Stimulated activated CD4-positive, alpha-beta T cell treated with anti-CD3 and anti-CD28 coated beads, Interleukin-2, amount 100 ng/mL, for 48 hours (primary cell): ENCODE measurements at regions not wholly inside any gene's neighbourhood (a gene's known extent, or its start where the extent isn't known, plus 50 kb on each side); places are given as distances from the start of the nearest gene placed in this dataset.

Source experiments
- DNase-seq, 2 donors: peaks; one replicate each; pipeline ENCODE4 v3.0.0-alpha.2; 2020

DNA sequence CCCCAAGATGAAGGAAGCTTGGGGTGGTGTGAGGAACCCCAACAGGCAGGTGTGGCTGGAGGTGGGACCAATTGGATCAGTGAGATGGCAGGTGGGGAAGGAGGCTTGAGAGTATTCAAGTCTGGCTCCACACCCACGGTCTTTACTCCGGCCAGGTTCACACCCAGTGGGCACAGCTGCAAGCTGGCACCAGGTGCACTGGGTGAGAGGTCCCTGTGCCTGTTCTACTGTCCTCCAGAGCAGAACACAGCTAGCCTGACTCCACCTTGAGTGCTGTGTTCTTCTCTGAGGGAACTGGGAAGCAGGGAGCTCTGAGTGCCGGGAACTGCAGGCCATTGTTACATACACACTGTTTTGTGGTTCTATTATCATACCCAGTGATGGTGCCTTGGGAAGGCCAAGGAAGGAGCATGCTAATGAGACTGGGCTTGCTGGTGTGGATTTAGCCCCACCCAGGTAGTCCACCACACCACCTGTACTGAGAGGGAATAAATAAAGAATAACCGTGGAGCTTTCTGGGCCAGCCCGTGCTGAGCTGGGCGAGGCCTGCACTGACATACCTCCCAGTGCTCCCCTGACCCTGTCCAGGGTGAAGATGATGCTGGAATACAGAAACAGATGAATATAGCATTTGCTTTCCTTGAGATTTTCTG, 93.4 kb downstream of the ABHD5 start:
- no peak for DNase-seq

DNA sequence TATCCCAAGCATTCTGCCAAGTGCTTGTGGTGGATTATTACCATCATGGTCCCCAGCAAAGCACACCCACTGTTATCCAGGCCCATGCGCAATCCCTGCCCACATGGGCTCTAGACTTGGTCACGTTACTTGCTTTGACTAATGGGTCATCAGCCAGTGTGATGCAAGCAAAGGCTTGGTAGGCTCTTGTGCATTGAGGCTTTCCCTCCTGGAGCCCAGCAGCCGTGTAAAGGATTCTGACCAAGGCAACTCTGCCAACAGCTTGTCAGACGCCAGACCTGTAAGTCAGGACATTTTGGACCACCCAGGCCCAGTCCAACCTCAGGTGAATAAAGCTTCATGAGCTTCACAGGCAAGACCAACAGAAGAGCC, 93.9 kb downstream of the ABHD5 start:
- no peak for DNase-seq

DNA sequence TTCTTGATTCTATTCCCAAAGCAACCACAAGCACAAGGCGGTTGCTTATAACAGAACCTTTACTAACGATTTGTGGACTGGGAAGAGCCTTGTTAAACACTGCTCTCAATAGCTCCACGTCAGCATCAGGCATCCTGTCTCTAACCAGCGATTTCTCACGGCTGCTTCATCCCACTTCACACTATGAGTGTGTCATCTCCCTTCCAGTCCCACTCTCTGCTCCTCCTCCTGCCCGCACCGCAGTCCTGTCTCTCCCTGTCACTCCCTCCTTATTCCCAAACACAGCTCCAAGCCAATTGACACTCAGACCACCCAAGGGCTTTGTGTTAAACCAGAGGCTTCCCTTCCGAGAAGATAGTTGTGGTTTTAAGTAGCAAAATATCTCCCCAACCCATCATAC, 94.8 kb downstream of the ABHD5 start:
- no peak for DNase-seq

DNA sequence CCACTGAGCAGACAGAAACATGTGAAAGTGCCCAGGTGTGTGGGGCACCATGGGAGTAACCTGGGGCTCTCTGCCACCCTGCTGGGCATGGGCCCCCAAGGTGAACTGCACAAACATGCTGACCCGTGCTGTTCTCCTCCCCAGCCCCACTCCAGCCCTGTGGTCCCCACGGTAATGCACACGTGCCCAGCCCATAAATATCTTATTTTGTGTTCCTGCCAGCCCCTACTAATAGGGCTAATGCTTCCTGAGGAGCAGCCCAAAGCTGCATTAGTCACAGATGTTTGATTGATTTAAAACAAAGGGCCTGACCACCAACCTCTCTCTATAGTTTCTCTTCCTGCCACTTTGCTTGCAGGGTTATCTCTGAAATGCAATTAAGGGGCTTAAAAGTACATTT, 95.4 kb downstream of the ABHD5 start:
- no peak for DNase-seq

DNA sequence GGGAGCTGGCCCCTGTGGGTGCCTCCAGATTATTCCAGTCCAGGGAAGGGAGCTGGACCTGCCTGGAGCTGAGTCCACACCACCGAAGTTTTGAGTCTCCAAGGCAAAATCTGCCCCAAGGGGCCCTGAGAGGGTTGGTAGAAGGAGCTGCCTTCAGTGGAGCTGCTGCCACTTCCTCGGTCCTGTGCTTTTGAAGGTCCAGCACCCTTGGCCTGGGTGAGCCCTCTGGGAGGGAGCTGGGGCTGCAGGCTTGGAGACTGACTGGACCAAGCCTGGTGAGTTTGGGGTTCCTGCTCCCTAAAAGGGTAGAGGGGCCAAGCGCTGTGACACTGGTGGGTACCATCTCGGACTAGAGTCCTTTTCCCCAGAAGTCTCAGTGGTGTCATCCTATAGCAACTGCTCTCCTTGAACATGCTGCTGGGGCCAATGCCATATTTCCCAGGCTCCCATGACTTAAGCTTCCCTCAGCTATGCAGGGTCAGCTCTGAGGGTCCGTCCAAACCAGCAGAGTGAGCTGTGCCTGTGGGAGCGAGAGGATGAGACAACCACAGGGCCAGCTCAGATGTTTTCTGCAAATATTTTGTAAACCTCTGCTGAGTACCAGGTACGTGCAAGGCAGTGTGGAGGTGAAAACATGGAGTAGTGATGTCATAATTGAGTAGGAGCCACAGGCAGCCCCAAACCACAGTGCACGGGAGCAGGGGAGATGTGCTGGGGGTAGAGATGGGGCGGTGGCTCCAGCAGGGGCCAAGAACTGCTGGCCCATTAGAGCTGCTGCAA, 96.0 kb downstream of the ABHD5 start:
- no peak for DNase-seq

DNA sequence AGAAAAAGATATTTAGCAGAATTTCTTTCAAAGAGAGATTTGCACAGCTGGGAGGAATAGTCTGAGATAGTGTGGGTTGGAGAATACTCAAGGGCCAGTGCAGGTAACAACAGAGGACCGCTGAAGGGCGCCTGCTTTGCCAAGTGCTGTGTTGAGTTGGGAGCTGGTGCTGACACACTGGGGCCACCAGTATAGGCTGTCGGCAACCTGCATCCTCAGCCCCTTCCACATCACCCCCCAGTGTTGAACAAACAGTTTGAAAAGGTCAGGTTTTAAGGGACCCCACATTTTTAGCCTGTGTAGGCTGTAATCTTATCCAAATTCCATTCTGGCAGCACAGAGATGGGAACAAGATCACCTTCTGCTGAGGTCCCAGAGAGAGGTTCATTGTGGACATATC, 96.6 kb downstream of the ABHD5 start:
- DNase-seq = no peak

DNA sequence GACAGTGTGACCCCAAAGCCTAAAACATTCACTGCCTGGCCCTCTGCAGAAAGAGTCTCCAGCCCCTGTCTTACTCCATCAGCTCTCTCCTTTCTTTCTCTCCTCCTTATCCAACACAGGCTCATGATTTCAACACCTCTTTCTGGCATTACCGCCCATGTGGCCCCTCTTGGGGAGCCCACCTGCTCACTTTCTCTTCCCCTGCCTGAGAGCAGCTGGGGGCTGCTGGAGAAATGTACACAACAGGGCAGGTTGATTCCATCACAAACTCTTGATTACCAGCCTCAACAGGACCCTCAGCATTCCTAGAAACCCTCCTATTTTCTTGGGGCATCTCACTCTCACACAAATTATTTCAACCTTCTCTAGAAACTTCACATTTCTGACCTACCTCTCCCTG, 98.3 kb downstream of the ABHD5 start:
- DNase-seq = no peak

DNA sequence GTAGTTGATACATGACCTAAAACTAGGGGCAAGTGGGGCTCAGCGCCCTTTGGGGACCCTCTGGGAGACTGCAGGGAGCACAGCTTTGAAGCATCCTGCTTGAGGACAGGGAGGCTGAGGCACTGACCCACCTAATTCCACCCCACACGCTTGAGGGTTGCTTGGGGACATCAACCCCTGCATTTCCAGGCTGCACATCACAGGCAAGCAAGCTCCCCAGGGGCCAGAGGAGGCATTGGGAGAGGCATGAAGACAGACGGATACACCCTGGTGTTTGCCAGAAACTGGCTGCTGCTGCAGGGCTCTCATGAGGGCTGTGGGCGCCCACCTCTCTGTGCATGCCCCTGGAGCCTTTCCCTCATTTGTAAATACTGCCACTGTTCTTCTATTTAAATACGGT, 99.3 kb downstream of the ABHD5 start:
- no peak for DNase-seq

DNA sequence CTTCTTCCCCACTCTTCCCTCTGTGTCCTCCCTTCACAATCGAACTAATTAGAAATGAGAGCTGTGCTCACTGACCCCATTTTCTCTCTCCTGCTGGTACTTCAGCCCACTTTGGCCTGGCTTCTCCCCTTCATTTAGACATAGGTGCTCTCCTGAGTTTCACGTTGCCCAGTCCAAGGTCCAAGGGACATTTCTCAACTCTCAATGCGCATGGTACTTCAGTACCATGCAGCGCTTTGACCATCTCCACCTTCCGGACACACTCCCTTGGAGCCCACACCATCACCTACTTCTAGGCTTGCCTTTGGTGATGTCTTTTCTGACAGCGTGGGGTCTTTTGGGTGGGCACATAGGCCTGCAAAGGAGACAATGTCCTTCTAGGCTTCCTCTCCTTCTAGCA, 99.7 kb downstream of the ABHD5 start:
- no peak for DNase-seq

DNA sequence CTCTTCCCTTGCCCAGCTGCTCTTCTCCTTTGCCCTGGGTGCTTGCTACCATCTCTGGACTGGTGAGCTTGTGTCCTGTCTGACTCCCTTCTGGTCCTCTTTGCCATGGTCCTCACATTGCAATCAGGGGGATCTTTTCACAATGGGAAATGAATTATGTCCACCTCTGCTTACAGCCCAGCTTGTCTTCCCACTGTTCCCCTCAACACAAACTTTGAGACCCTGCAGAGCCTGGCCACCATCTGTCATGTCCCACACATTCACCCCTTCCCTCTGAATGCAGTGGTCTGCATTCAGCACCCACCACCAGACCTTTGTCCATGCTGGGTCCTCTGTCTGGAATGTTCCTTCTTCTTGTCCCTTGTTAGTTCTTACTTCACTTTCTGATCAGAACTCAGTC, 100.5 kb downstream of the ABHD5 start:
- no peak for DNase-seq

DNA sequence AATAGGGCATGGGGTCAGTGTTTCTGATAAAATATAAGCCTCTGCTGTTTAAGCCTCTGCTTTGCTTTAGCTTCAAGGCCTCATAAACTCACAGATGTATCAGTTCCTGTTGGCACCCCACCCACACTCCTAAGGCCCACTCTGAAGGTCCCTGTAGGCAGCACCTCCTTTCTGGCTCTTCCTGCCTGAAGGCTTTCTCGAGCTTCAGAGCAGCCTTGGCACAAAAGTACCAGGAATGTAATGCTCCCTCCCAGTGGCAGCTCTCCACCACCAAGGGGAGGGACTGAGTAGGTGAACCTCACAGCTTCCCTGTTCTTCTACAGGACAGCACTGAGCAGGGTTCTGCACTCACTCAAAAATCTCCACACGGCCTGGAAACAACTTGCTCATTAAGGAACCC, 102.2 kb downstream of the ABHD5 start:
- DNase-seq = no peak

DNA sequence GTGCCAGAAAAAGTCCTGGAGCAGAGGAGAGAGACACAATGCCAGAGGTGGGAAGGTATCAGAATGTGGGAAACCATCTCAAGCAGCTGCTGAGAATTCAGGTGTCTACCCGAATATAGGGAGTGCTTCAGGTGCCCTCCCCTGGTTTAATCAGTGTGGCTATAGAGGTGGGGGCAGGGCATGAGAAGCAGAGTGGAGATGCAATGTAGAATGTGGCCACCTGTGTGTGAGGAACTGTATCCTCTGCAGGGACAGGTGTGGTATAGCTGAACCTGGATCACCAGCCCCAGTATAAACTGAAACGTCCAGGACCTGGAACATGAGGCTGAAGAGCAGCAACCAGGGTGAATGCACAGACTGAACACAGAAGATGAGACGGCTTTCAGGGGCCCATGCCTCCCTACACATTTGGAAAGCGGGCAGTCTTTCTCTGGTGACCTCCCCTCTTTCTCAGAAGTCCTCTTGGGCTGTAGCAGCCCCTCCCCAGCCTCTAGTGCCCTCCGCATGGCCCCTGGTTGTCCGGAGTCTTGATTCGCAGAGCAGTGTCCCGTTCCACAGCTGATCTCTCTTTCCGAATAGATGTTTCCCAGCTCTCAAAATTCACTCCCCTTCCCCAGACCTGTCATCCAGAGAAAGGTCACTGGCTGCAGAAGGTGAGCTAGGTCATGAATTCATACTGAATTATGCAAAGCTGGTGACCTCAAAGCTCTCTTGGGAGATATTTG, 103.1 kb downstream of the ABHD5 start:
- no peak for DNase-seq

DNA sequence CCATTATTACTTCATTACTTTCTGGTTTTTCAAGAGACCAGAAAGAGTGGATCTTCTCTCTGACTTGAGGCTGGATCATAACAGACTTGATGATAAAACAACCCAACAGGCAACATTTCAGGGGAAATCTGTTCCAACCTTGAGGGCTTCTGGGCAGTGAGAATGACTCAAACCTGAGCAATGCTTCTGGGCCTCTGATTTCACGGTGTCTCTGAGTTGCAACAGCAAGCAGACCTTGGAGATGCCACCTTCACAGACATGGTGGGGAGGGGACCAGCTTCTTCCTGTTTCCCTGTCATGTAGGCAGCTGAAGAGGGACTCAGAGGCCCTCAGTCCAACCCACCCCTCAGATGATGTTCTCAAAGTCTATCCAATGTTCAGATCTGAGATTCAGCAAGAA, 104.0 kb downstream of the ABHD5 start:
- DNase-seq = no peak

DNA sequence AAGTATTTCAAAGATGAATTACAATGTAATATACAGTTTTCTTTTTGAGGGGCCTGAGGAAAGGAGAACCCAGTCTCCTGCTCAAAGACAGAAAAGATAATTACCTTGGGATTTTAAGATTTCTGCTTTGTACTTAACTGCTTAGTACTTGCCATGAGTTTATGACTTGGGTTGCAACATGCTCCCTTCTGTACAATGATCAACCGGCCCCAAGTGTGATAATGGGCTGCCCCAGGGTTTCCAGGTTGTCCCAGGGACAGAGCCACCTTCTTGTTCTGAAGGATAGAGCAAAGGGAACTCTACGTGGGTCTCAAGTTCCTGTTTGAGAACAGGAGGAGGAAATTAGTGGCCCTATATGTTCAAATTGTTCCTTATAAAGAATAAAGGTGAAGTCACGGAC, 104.8 kb downstream of the ABHD5 start:
- DNase-seq = no peak

DNA sequence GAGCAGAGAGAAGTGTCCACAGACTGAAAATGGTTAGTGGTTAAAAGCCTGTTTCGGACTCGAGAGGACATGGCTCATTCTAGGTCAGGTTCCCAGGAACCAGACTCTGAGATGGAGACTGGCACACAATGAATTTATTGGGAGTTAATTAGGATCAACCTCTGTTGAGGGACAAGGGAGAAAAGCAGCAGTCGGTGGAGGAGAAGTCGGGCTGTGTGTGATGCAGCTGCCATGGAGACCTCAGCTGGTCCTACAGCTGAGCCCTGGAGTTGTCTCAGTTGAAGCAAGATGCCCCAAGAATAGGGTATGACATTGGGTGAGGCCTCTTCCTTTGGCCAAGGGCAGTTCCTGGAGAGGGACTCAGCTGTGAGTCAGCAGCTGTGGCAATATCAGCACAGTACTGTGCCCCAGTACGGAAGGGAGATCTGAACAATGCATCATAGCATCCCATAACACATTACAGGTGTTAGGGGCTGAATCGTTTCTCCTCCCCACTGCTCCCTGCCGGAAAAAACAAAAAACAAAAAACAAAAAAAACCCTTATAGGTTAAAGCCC, 105.4 kb downstream of the ABHD5 start:
- no peak for DNase-seq

DNA sequence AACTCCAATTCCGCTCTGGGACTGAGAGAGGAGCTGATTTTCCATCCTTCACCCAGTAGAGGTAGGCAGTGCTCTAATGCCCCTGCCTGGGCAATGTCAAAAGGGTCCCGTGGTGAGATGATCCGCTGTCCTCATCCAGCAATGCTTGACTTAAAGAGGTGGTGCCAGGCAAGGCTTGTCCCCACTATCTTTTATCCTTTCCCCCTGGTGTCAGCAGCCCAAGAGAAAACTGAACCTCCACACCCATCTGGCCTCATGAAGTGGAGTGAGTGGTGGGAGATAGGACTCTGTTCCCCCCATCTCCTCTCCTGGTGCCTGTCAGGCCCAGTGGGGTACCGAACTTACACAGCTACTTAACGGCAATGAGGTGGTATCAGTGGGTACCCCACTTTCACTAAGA, 107.1 kb downstream of the ABHD5 start:
- no peak for DNase-seq

DNA sequence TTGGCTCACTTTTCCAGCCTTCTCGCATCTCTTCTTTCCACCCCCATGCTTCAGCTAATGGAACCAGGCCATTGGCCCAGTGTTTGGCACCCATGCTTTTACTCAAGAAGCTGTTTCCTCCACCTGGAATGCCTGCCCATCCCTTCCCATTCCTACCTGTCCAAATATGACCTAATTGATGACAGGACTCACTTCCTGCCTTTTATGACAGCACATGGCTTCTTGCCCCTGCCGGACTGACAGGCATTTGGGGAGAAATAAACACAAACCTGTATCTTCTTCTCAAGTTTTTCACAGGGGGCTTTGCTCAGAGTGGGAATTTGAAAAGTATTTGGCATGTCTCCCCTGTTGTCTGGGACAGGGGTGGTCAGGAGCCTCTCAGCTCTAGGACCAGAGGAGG, 120.1 kb downstream of the ABHD5 start:
- DNase-seq = no peak

DNA sequence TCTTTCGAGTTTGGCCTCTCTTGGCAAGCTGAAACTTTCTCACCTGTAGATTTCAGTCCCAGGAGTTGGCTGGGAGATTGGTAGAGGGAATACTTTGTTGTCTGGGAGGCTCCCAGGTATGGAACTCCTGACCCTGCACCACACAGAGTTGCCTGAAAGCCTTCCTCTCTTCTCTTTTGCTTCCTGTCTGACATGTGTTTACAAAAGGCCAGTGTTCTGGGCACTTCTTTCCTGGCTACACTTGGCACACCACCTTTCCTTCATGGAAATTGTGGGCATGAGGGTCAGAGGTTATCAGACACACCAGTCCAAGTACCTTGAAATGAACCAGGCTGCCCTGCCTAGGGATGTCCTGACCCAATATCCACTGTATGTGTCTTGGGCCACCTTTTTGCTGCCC, 123.7 kb downstream of the ABHD5 start:
- DNase-seq = no peak

DNA sequence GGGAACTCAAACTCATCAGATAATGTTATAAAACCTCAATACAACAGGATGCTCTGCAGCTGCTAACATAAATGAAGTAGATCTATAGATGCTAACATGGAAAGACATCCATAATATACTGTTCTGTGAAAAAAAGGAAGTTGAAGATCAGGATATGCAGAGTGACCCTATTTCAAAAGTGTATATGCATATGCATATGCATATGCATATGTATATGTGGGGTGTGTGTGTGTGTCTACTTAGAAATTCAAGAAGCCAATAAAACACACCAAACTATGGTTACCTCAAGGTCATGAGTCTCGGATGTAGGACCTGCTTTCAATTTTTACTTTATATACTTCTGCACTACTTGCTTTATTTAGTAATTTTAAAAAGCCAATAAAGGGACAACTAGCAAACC, 125.6 kb downstream of the ABHD5 start:
- no peak for DNase-seq

DNA sequence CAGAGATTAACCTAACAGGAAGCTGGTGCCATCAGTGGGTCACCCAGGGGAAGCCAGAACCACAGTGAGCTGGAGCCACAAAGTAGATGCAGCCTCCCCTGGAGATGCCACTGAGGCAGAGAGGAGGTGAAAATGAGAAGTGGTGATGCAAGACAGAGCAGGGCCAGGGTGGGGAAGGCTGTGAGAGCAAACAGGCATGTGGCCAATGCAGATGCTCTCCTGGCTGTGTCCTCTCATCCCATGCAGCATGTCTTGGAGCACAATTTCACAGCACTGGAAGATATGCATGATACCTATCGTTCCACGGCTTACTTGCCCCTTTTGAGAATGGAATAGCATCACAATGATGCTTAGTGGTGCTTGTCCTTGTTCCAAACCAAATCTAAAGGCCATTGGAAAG, 126.3 kb downstream of the ABHD5 start:
- DNase-seq = no peak

DNA sequence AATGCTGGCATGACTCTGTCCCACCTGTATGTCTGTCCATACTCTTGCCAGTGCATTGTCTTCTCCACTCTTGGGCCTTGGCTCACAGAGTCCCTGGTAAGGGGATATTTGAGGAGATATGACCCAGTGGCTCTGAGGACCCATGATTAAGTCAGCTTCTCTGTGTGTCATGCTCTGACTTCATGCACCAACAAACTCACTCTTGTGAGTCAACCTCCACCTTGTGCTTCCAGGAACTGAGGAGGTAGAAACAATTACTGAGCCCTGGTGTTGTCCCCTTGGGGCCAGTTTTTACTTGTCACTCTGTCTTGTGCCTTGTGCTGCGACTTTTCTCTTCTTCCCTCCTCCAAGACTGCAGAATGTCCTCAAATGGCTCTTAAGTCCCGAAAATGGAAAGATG, 127.1 kb downstream of the ABHD5 start:
- DNase-seq = no peak

DNA sequence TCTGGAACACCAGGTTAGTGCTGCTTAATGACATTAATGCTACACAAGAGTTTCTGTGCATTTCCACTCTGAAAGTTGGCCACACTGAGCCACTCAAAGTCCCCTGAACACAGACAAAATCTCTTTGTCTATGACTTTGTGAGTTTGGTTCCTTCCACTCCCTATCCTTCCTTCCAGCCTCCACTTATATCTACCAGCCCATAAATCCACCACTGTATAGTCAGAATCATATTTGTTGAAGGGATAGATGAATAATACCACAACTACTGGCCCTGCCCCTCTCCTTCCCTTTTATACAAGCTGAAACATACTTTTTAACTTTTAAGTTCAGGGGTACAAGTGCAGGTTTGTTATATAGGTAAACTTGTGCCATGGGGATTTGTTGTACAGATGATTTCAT, 127.5 kb downstream of the ABHD5 start:
- no peak for DNase-seq

DNA sequence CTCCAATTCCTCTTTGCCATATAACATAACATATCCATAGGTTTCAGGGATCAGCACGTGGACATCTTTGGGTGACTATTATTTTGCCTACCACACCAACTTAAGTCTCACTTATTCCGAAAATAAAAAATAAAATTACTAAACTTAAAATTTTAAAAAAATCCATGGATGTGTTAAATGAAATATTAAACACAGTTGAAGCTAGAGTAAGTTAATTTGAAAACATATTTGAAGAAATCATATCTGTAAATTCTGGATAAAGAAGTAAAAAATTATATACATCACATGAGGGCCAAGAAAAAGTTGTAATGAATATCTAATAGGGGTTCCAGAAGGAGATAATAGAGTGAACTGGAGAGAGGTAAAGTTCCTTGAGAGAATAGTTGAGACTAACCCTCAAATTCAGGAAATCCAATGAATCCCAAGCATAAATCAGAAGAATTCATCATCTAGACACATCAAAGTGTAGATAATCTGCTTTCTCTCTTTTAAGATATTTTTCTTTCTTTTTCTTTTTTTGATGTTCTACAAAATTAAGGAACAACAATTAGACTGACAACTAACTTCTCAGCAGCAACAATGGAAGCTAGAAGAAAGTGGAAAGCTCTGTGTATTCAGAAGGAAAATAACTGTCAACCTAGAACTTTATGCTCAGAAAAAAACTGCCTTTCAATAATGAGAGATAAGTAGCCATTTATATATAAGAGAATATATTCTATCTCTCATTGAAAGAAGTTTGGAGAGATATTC, 147.4 kb downstream of the ABHD5 start:
- no peak for DNase-seq
